T follicular helper cell (primary cell): ENCODE measurements at regions not wholly inside any gene's neighbourhood (a gene's known extent, or its start where the extent isn't known, plus 50 kb on each side); places are given as distances from the start of the nearest gene placed in this dataset.
"Not testable (repeated sequence)": the region's sequence is repeated elsewhere in the genome, so short reads cannot be mapped to it uniquely, and the experiment has no call there.

ENCODE experiments used
- DNase-seq: peaks from one replicate; pipeline ENCODE4 v3.0.0-alpha.2; 2020; ENCODE audit warnings: low read depth

DNA sequence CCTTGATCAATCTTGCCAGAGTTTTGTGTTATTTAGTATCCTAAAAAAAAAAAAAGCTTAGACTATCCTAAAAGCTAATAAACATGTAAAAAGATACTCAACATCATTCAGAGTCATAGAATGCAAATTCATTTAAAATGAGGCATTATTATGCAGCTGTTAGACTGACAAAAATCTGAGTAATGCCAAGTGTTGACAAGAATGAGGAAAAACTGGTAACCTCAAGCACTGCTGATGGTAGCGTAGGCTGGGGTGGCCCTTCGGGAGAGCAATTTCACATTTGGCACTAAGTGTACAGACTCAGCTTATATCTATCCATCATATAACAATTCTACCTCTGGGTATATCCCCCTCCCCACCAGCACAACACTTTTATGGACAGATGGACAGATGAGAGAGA is 280.4 kb downstream of the RAP2B start:
- DNase-seq = no peak

DNA sequence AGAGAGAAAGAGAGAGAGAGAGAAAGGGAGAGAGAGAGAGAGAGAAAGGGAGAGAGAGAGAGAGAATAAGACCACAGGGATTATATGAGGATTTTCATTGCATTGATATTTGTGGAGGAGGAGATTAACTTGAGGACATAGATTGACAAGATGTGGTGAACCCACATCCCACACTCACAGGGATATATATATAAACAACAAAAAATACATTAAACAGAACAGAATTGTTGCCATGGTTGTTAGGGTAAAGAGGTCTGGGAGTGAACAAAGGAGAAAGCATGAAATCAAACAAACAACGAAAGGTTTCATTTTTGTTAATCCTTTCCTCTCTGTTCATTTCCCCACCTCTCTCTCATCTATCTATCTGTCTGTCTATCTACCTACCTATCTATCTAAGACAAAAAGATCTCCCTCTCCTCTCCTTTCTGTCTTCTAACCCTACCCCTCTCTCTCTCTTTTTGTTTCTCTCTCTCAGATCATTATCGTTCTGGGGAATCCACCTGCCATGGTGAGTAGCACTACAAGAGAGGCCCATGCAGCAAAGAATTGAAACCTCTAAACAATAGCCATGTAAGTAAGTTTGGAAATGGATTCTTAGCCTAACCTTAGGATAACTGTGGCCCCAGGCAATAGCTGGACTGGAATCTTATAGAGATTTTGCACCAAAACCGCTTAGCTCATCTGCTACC is 280.9 kb downstream of the RAP2B start:
- no peak for DNase-seq

DNA sequence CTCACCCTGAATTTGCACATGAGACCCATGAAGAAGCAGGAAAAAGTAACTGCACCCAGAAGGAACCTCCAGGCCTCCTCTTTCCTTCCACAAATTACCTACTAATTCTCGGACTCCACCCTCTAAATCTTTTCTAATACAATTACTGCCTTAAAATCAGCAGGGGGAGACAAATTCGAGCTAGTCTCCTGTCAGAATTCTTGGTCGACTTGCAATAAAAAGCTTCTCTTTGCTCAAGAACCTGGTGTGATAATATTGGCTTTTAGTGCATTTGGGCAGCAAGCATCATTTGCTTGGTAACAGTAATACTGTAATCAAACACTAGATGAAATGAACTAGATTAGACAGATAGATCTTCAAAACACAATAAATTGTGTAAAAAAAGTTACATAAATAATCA is 281.9 kb downstream of the RAP2B start:
- DNase-seq = no peak

DNA sequence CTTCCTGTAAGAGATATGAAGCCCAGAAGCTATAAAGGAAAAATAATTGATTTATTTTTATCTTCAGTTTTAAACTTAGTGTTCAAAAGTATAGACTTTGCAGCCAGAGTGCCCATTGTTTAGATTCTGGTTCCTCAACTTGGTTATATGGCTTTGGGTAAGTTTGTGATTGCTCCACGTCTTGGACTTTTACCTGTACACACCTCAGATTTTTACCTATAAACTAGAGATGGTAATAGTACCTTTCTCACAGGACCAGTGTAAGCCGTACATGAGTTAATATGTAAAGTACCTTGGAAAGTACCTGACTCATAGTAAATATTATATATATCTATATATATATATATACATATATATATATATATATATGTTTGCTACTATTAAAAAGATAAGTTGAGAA is 283.8 kb downstream of the RAP2B start:
- no peak for DNase-seq

DNA sequence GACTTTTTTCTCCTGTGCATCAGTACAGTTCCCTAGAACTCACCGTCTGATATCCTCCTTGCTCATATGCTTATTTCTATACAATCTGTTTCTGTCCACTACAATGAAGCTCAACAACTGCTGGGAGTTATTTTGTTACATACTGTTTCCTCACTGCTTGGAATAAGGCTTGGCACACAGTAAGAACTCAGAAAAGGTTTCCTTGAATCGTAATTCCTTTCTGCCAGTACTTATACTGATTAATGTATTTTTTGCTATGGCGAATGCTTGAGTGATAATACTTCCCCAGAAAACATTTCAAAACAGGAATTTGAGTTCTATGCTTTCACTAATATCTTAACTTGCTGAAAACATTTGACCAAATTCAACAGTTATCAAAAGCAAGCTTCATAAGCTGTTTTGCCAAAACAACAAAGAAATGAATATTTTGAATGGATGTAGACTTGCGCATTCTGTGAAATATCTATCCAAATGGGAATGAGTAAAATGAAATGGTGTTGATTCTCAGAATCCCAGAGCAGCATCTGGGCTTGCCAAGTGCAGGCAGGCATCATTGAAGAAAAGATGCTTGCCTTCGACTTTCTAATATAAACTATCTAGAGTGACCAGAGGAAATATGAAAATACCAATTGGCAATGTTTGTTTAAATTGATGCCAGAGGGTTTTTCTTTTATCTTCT is 286.3 kb downstream of the RAP2B start:
- no peak for DNase-seq

DNA sequence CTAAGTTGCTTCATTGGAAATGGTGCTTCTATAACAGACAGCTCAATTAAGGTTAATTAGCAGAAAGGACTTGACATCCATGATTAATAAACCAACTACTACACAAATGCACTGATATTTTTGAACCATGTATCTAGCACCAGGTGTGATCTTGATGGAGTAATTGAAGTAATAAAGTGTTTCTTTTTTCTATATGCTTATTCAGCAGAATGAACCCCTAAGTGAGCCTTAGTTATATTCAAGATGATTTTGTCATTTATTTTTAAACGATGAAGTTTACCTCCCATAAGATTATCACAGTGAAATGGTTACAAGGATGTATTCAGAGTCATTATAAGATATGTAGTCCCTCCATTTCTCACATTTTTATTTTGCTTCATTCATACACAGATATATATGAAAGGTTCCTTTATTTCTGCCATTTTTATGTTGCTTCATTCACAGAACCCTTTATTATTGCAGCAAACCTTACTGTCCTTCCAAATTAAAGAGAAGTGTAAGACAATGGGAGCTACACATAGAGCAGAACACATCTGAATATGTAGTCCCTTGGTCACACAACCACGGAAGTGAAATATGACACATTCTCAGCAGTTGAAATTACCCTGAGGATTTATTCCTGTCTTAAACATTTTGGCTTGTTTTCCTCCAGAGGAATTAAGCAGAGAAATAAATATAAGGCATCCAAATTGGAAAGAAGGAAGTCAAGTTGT is 295.0 kb downstream of the RAP2B start:
- DNase-seq = no peak

DNA sequence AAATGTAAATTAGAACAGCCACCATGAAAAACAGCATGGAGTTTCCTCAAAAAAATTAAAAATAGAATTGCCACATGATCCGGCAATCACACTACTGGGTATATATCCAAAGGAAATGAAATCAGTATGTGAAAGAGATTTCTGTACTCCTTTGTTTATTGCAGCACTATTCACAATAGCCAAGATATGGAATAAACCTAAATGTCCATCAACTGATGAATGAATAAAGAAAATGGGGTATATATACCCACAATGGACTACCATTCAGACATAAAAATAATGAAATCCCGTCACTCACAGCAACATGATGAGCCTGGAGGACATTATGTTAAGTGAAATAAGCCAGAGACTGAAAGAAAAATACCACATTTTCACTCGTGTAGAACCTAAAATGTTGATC is 296.9 kb downstream of the RAP2B start:
- DNase-seq = no peak

DNA sequence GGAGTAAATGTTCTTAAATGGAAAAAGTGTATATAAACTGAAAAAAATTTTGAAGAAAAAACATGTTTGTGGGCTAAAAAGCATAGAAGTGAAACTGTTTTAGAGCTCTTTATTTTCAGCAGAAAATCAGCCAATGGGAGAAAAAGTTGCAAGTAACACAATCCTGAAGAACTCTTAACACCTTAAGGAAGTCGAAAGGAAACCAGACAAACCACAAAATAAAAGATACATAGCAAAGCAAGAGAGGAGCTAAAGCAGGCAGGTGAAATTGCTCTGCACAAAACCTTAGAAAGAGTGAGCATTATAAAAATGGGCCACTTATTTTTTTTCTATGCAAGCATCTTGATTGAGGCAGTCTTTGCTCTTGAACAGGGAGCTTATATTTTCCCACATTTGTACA is 300.5 kb downstream of the RAP2B start:
- DNase-seq = no peak

DNA sequence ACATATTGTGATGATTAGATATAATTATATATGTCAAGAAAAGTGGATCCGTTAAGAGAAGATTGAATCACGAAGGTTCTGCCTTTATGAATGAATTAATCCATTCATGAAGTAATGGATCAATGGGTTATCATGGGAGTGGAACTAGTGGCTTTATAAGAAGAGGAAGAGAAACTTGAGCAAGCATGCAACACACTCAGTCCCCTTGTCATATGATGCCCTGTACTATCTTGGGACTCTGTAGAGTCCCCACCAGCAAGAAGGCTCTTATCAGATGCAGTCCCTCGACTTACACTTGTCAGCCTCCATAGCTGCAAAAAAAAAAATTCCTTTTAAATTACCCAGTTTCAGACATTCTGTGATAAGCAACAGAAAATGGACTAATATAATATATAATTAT is 301.9 kb downstream of the RAP2B start:
- DNase-seq = no peak

DNA sequence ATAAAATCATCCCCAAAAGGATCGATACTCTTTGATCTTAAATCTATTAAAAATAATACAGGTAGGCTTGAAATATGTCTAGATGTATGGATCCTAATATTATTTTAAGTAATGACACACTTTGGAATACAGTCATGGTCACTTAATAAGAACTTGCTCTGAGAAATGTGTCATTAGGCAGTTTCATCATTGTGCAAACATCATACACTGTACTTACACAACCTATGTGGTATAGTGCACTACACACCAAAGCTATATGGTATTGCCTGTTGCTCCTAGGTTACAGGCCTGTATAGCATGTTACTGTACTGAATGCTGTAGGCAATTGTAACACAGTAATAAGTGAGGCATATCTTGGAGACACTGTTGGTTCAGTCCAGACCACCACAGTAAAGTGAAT is 307.1 kb downstream of the RAP2B start:
- no peak for DNase-seq

DNA sequence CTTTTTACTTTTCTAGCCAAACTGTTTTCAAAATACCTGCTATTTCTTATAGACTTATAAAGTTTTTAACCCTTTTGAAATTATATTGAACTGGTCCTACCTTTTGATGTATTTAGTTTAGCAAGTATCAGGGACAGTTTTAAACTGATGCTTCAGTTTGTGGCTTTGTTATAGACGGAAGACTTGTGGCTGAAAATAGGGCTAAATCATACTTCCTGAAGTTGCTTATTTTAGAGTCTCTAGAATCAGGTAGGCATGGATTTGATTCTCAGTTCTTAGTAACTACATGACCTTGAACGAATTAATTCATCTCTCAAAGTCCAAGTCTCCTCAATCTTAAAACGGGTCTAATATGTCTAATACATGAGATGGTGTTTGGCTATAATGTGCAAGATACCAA is 322.8 kb downstream of the RAP2B start:
- no peak for DNase-seq

DNA sequence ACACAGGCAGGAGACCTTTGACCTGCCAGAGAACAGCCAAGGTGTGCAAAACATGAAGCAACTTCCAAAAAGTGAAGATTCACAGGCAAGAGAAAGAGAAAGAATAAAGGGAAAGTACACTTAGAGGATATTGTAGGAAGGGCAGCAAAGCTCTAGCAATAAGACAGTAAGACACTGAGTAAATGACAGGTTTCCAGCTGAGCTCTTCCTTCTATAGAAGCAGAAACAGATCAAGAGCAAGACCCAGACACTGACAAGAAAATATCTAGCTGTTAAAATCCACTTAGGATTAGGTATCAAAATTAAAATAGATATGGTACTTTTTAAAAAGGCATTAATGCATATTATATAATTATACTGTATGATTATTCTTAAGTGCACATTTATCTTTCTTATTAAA is 333.4 kb downstream of the RAP2B start:
- DNase-seq = no peak

DNA sequence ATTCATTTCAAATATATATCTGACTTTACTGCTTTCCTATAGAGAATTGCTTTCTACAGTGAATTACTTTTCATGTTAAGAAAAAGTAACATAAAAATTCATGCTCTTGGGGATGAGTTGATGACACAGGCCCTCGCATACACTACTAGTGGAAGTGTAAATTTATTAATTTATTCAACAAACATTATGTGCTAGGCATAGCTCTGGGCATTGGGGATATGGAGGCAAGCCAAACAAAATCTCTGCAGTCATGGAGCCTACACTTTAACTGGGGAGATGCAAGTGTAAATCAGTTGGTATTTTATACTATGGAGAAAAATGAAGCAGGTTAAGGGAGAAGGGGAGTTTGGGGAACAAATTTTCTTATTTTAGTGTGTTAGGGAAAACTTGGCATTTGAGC is 340.7 kb downstream of the RAP2B start:
- no peak for DNase-seq

DNA sequence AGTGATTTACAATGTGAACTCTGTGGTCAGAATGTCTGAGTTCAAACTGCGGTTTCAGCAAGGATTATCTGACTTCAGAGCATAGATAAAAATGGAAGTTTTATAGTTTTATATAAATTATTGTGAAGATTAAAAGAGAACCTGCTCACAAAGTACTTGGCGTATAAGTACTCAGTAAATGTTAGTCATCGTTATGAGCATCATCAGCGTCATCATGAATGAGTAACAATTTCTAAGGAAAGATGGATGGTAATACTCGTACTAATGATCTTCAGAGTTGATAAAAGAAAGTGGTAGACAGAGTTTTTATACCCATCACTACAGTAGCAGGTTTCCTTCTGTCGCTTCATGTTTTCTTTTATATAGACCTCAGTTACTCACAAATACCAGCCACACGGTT is 341.8 kb downstream of the RAP2B start:
- no peak for DNase-seq

DNA sequence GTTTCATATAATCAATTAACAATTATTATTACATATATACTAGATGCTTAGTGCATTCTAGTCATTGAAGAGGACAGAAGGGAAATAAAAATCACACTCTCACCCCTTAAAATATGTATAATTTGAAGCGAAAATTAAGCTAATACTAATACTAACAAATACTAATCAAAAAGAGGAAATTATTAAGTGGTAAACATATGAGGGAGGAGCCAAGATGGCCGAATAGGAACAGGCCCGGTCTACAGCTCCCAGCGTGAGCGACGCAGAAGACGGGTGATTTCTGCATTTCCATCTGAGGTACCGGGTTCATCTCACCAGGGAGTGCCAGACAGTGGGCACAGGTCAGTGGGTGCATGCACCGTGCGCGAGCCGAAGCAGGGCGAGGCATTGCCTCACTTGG is 344.2 kb downstream of the RAP2B start:
- not testable (repeated sequence) for DNase-seq

DNA sequence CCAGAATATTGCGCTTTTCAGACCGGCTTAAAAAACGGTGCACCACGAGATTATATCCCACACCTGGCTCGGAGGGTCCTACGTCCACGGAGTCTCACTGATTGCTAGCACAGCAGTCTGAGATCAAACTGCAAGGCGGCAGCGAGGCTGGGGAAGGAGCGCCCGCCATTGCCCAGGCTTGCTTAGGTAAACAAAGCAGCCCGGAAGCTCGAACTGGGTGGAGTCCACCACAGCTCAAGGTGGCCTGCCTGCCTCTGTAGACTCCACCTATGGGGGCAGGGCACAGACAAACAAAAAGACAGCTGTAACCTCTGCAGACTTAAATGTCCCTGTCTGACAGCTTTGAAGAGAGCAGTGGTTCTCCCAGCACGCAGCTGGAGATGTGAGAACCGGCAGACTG is 344.7 kb downstream of the RAP2B start:
- not testable (repeated sequence) for DNase-seq

DNA sequence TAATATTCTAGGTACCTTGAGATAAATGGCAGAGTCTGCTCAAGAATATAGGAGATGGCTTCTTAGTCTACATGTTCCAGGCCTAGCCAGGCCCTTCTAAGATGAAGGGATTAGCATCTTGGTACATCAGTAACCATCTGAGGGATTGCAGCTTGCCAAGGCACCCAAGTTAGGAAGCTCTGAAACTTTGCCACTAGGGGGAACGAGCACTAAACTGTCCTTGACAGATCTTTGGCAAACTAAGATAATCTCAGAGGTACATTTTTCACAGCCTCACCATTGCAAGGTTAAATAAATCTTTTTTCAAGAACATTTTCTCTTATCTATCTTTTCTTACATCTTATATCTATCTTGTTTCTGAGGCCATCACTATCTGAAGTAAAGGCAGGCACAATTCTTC is 351.2 kb downstream of the RAP2B start:
- DNase-seq = no peak

DNA sequence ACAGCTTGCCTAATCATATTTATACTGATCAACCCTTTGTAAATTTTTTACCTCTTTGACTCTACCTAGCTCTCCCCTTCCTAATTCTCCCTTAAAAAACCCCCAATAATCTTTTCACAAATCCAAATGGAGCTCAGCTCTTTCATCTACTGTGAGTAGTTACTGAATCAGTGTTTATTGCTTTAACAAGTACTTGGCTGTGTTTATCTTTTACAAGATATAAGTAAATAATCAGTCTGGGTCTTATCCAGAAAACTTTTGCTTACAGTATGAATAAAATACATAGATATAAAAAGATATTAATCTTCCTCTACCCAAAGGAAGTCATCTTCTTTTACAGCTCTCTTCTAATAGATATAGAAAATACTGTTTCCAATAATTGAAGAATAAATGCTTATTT is 366.4 kb downstream of the RAP2B start:
- DNase-seq = no peak

DNA sequence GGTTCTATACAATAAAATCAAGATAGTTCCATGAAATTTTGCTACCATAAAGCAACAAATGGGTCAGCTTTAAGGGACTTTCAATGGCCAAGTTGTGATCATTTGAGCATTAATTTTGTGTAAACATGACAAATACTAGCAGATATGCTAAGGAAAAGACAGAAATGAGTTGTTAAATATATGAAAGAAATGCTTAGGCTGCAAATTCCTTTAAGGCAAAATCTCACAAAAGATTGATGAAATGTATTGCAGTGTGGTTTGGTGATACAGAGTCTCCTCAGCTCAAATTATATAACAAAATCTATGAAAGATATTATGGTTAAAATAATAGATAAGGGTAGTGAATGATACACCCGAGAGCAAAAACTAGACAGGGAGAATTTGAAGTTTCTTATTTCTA is 377.2 kb downstream of the RAP2B start:
- DNase-seq = no peak

DNA sequence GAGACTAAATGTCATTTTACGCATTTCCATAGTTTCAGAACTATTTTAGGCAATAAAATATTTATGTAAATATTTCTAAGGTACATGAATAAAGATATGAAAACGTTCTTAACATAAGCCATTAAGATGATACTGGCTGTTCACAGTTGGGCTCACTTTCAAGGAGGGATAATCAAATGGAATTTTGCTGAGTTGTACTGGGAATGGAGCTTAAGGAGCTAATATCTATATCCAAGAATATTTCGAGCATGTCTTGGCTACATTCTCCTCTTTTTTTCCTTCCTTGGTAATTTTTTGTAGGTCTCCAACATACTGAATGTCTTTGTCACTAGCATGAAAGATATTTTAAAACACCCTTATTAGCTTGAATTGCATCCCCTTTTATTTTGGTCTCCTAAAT is 383.4 kb downstream of the RAP2B start:
- DNase-seq = no peak

DNA sequence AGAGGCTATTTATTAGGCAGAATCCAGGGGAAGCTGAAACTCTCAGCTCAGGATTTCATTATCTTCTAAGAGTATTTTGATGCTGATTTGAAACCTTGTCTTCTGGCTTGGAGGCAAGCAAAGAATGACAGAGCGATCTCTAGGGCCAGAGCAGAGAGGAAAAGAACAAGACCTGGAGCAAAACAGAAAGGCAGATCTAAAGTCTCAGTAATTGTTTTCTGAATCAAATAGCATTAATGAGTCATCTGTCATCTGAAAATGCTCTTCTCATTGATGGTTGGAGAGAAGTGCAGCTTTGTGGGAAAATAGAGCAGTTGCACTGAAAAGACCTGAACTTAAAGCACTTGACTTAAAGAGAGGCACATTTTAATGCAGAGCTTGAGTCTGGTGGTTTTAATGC is 385.9 kb downstream of the RAP2B start:
- no peak for DNase-seq

DNA sequence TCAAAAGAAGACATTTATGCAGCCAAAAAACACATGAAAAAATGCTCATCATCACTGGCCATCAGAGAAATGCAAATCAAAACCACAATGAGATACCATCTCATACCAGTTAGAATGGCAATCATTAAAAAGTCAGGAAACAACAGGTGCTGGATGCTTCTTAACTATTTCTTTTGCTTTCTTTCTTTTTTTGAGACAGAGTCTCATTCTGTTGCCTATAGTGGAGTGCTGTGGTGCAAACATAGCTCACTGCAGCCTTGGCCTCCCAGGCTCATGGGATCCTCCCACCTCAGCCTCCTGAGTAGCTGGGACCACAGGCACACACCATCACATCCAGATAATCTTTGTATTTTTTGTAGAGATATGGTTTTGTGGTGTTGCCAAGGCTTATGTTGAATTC is 387.7 kb downstream of the RAP2B start:
- DNase-seq = not testable (repeated sequence)

DNA sequence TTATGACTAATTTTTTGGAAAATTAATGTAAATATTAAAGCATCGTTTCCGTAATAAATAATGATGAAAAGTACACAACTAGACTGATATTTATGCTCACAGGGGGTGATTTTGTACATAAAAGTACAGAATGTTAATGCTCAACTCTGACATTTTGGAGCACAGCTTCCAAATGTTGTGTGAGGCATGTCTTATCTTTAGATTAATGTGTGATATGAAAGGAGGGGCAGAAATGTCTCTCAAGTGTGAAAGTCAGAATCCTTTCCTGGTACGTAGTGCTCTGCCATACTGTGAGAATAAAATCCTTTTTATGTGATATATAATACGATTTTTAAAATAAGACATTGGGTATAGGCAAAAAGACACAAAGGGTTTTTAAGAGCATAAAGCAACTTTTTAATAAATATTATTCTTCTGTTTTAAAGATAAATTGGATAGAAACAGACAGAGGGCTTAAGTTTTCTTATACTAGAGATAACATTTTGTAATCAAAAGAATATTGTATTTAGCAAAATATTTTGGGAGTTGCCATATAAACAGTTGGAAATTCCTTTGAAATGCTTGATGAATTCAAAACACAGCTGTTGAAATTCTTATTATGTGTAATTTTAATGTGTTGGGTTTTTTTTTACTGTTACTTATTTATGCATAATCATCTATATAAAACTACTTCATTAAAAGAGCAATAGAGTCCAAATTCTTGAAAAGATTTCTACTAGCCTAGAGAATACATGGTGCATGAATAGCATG is 389.7 kb downstream of the RAP2B start:
- DNase-seq = no peak
